ENCODE measurements at regions not wholly inside any gene's neighbourhood (a gene's known extent, or its start where the extent isn't known, plus 50 kb on each side); places are given as distances from the start of the nearest gene placed in this dataset.

- Histone ChIP-seq H3K27me3 (ENCODE audit: control insufficient read depth, insufficient read depth, low read length) (no peaks in the 10 kb centered on the region), H3K4me1 (ENCODE audit: control insufficient read depth, insufficient read depth, low read length) (no peaks in the 10 kb centered on the region), H3K36me3 (ENCODE audit: control insufficient read depth, insufficient read depth, low read length) (no peaks in the 10 kb centered on the region), H3K27ac (ENCODE audit: low read length) (no peak overlapping the region), H3K9me3 (ENCODE audit: control insufficient read depth, insufficient read depth, low read length) (no peaks in the 10 kb centered on the region), H3K4me3 (ENCODE audit: low read length) (no peak overlapping the region)
- no peak for DNase-seq (ENCODE audit: low read depth, low spot score)
- WGBS (ENCODE audit: insufficient coverage, insufficient read length) = no CpG with 5 or more reads among the region's 2 CpGs
These were observed 137.6 kb upstream of the TOPAZ1 start for GRCh38 chr3:44104043-44104442.

DNA sequence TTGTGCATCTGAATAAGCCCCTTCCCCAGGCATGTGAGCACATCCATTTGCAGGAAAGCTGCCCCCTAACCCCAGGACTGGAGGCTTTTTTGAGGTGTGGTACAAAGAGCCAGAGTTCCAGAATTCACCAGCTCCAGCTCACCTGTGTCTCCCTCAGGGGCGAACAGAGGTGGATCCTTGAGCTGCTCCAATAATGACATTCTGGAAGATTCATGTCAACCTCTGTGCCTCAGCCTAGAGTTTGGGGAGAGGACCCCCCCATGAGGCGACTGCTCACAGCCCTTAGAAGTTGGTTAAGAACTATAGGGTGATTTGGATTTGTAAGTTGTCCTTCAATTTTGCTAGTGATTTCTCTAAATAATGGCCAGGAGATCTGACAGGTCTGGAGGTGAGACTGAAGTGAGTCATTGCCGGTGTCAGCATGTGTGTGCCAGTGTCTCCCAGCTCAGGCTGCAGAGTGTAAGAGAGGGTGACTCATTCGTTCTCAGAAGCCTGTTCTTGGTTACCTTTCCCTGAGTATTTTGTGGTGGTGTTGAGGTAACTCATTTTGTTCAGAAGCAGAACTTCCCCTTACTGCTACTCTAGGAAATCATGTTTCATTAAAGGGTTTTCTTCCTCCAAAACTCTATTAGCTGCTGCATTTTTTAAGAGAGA lies 136.9 kb upstream of the TOPAZ1 start:
- H3K4me3 ChIP-seq (ENCODE audit: low read length) = no peak overlapping the region
- DNase-seq (ENCODE audit: low read depth, low spot score) = no peak
- no peaks in the 10 kb centered on the region for H3K36me3 ChIP-seq (ENCODE audit: control insufficient read depth, insufficient read depth, low read length)
- no peaks in the 10 kb centered on the region for H3K4me1 ChIP-seq (ENCODE audit: control insufficient read depth, insufficient read depth, low read length)
- no peak overlapping the region for H3K27ac ChIP-seq (ENCODE audit: low read length)
- no peaks in the 10 kb centered on the region for H3K9me3 ChIP-seq (ENCODE audit: control insufficient read depth, insufficient read depth, low read length)
- H3K27me3 ChIP-seq (ENCODE audit: control insufficient read depth, insufficient read depth, low read length) = no peaks in the 10 kb centered on the region
- whole genome bisulfite sequencing (ENCODE audit: insufficient coverage, insufficient read length) = no CpG with 5 or more reads among the region's 4 CpGs

DNA sequence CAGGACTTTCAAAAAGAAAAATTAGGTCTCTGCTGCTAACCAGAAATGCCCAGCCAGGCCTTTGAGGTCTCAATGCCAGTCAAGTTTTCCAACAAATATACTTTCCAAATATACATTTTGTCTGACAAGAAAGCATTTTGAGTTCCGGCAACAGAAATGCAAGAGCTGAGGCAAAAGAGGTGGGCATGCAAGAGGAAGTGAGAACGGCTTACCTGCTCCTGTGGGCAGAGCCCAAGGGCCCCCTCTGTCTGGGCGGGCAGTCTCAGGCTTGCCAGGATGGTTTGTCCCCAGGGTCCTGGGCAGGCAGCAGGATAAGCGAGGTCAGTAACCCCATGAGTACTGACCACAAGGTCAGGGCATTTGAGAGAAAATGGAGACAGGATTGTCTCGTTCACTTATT lies 136.1 kb upstream of the TOPAZ1 start:
- H3K27ac ChIP-seq (ENCODE audit: low read length) = no peak overlapping the region
- DNase-seq (ENCODE audit: low read depth, low spot score) = no peak
- WGBS (ENCODE audit: insufficient coverage, insufficient read length) = no CpG with 5 or more reads among the region's 5 CpGs
- H3K9me3 ChIP-seq (ENCODE audit: control insufficient read depth, insufficient read depth, low read length) = no peaks in the 10 kb centered on the region
- no peaks in the 10 kb centered on the region for H3K4me1 ChIP-seq (ENCODE audit: control insufficient read depth, insufficient read depth, low read length)
- H3K36me3 ChIP-seq (ENCODE audit: control insufficient read depth, insufficient read depth, low read length) = no peaks in the 10 kb centered on the region
- no peak overlapping the region for H3K4me3 ChIP-seq (ENCODE audit: low read length)
- H3K27me3 ChIP-seq (ENCODE audit: control insufficient read depth, insufficient read depth, low read length) = no peaks in the 10 kb centered on the region

DNA sequence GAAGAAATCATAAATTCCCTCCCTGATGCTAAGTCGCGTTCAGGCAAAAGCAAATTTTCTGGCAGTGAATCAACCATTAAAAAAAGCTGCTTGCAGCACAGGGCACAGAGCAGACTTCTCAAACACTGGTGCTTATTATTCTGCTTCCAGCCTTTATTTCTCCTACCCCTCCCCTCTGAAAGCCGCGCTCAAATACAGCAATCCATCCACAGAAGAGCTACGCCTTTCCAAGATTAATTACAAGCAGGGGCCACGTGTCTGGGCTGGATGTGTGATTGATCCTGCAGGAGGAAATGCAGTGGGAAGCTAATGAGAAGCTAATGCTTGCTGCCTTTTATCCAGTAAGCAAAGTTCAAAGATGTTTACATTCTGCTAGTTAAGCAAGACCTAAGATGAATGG lies 134.9 kb upstream of the TOPAZ1 start:
- Histone ChIP-seq H3K4me3 (ENCODE audit: low read length) (no peak overlapping the region), H3K27ac (ENCODE audit: low read length) (no peak overlapping the region), H3K36me3 (ENCODE audit: control insufficient read depth, insufficient read depth, low read length) (no peaks in the 10 kb centered on the region), H3K9me3 (ENCODE audit: control insufficient read depth, insufficient read depth, low read length) (no peaks in the 10 kb centered on the region), H3K4me1 (ENCODE audit: control insufficient read depth, insufficient read depth, low read length) (no peaks in the 10 kb centered on the region), H3K27me3 (ENCODE audit: control insufficient read depth, insufficient read depth, low read length) (no peaks in the 10 kb centered on the region)
- DNase-seq (ENCODE audit: low read depth, low spot score) = no peak
- no CpG with 5 or more reads among the region's 6 CpGs for WGBS (ENCODE audit: insufficient coverage, insufficient read length)

DNA sequence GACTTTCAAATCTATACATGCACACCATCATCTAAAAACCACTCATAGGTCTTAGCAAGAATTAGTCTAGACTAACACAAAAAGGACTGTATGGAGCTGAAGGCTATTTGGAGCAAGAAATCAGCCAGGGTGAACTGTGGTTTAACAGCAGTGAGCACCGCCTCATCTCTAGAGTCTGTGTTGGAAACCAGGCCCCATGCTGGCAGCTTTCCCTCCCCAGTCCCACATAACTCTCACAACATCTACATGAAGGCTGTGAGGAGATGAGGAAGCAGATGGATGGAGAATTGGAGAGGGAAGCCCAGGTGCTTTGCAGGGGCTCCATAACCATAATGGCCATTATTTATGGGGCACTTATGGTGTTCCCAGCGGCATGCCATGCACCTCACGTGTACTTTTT lies 133.2 kb upstream of the TOPAZ1 start:
- Histone ChIP-seq H3K4me3 (ENCODE audit: low read length) (no peak overlapping the region), H3K36me3 (ENCODE audit: control insufficient read depth, insufficient read depth, low read length) (no peaks in the 10 kb centered on the region), H3K4me1 (ENCODE audit: control insufficient read depth, insufficient read depth, low read length) (no peaks in the 10 kb centered on the region), H3K27me3 (ENCODE audit: control insufficient read depth, insufficient read depth, low read length) (no peaks in the 10 kb centered on the region), H3K9me3 (ENCODE audit: control insufficient read depth, insufficient read depth, low read length) (no peaks in the 10 kb centered on the region), H3K27ac (ENCODE audit: low read length) (no peak overlapping the region)
- no peak for DNase-seq (ENCODE audit: low read depth, low spot score)
- no CpG with 5 or more reads among the region's 3 CpGs for WGBS (ENCODE audit: insufficient coverage, insufficient read length)

DNA sequence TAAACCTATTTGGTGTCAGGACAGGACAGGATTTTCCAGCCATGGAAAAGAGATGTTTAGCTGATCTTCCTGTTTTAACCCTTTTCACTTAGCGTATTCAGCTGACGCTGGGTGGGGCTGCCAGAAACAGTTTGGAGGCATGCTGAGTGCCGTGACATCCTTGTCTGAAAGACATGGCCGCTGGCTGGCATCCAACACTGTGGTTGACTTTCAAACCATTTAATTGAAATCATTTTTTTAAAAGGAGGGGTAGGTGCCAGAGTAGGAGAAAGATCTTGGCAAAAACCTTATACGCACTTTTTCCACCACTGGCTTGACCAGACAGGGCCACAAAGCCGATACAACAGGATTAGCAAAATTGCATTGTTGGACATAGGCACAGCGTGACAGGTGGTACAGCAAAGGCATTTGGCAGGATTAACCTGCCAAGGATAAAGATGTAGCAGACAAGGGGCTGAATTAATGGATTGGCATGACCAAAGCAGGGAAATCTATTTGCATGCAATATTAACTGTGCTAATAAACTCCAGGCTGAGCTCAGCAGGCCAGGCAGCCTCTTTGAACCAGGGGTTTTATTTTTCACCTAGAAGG lies 131.8 kb upstream of the TOPAZ1 start:
- DNase-seq (ENCODE audit: low read depth, low spot score) = no peak
- Histone ChIP-seq H3K27ac (ENCODE audit: low read length) (no peak overlapping the region), H3K4me1 (ENCODE audit: control insufficient read depth, insufficient read depth, low read length) (no peaks in the 10 kb centered on the region), H3K9me3 (ENCODE audit: control insufficient read depth, insufficient read depth, low read length) (no peaks in the 10 kb centered on the region), H3K36me3 (ENCODE audit: control insufficient read depth, insufficient read depth, low read length) (no peaks in the 10 kb centered on the region), H3K4me3 (ENCODE audit: low read length) (no peak overlapping the region), H3K27me3 (ENCODE audit: control insufficient read depth, insufficient read depth, low read length) (no peaks in the 10 kb centered on the region)
- no CpG with 5 or more reads among the region's 7 CpGs for WGBS (ENCODE audit: insufficient coverage, insufficient read length)

DNA sequence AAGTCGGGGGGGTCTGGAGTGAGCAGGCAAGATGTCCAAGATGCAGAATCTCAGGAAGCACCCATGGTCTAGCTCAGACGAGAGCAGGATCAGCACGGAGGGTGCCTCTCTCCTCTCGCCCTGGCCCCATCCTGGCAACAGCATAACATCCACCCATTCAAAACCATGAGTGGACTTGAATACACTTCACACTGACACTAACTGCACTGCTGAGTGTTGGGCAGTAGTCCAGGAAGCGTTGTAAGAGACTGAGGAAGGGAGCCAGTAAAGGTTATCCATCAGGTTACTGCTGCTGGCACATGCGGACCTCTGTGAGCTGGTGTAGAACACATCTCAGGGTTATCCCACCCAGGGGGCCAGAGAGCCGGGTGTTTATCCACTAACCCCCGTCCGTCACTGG lies 131.0 kb upstream of the TOPAZ1 start:
- no peak overlapping the region for H3K27ac ChIP-seq (ENCODE audit: low read length)
- H3K36me3 ChIP-seq (ENCODE audit: control insufficient read depth, insufficient read depth, low read length) = no peaks in the 10 kb centered on the region
- no peaks in the 10 kb centered on the region for H3K4me1 ChIP-seq (ENCODE audit: control insufficient read depth, insufficient read depth, low read length)
- no peak overlapping the region for H3K4me3 ChIP-seq (ENCODE audit: low read length)
- no peaks in the 10 kb centered on the region for H3K27me3 ChIP-seq (ENCODE audit: control insufficient read depth, insufficient read depth, low read length)
- no CpG with 5 or more reads among the region's 9 CpGs for WGBS (ENCODE audit: insufficient coverage, insufficient read length)
- DNase-seq (ENCODE audit: low read depth, low spot score) = no peak
- no peaks in the 10 kb centered on the region for H3K9me3 ChIP-seq (ENCODE audit: control insufficient read depth, insufficient read depth, low read length)

GRCh38 chr3:44111482-44111881 lies 130.2 kb upstream of the TOPAZ1 start:
- Histone ChIP-seq H3K4me3 (ENCODE audit: low read length) (no peak overlapping the region), H3K27me3 (ENCODE audit: control insufficient read depth, insufficient read depth, low read length) (no peaks in the 10 kb centered on the region), H3K9me3 (ENCODE audit: control insufficient read depth, insufficient read depth, low read length) (no peaks in the 10 kb centered on the region), H3K4me1 (ENCODE audit: control insufficient read depth, insufficient read depth, low read length) (no peaks in the 10 kb centered on the region), H3K27ac (ENCODE audit: low read length) (no peak overlapping the region), H3K36me3 (ENCODE audit: control insufficient read depth, insufficient read depth, low read length) (no peaks in the 10 kb centered on the region)
- no peak for DNase-seq (ENCODE audit: low read depth, low spot score)
- WGBS (ENCODE audit: insufficient coverage, insufficient read length) = no CpG with 5 or more reads among the region's 2 CpGs

DNA sequence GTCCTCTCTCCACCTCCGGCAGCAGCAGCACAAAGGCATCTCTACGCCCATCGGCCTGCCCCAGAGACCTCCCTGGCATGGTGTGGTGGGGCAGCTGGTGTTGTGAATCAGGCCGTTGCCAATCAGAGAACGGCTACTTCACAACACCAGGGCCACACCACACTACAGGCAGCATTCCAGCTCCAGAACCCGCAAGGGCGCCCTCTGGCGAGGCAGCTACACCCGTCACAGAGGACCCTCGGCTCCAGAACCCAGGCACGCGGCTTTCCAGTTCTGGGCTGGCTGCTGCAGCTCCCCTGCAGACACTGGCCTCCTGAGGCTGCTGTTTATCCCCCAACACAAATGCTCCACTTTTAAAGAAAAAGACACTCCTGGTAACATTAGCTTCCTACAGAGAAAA lies 127.5 kb upstream of the TOPAZ1 start:
- WGBS (ENCODE audit: insufficient coverage, insufficient read length) = no CpG with 5 or more reads among the region's 12 CpGs
- H3K4me1 ChIP-seq (ENCODE audit: control insufficient read depth, insufficient read depth, low read length) = peaks cover 1% of the 10 kb centered on the region; the same call in 1 of the 2 replicates
- DNase-seq (ENCODE audit: low read depth, low spot score) = peak; percentile 68
- H3K27ac ChIP-seq (ENCODE audit: low read length) = no peak overlapping the region
- H3K9me3 ChIP-seq (ENCODE audit: control insufficient read depth, insufficient read depth, low read length) = no peaks in the 10 kb centered on the region
- H3K27me3 ChIP-seq (ENCODE audit: control insufficient read depth, insufficient read depth, low read length) = no peaks in the 10 kb centered on the region
- no peaks in the 10 kb centered on the region for H3K36me3 ChIP-seq (ENCODE audit: control insufficient read depth, insufficient read depth, low read length)
- no peak overlapping the region for H3K4me3 ChIP-seq (ENCODE audit: low read length)

DNA sequence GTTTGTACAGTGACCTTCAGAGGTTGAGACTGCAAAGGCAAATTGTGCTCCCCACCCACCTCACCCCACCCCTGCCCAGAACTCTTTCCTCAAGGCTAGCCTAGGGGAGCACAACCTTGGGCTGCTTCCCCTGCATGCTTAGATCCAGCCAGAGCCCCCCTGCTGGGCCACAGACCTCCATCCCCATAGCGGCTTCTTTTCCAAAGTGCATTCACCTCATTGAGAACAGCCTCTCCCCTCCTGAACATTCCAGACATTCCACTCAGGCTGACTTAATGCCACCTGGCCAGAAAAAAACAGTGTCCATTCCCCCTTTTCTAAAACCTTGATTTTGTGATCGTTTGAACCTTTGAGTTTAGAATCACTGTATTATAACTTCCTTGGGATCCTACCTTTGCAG lies 124.4 kb upstream of the TOPAZ1 start:
- no peak overlapping the region for H3K4me3 ChIP-seq (ENCODE audit: low read length)
- no peak for DNase-seq (ENCODE audit: low read depth, low spot score)
- no peaks in the 10 kb centered on the region for H3K9me3 ChIP-seq (ENCODE audit: control insufficient read depth, insufficient read depth, low read length)
- WGBS (ENCODE audit: insufficient coverage, insufficient read length) = no CpG with 5 or more reads among the region's 2 CpGs
- no peaks in the 10 kb centered on the region for H3K36me3 ChIP-seq (ENCODE audit: control insufficient read depth, insufficient read depth, low read length)
- no peak overlapping the region for H3K27ac ChIP-seq (ENCODE audit: low read length)
- peaks cover 7% of the 10 kb centered on the region for H3K4me1 ChIP-seq (ENCODE audit: control insufficient read depth, insufficient read depth, low read length)
- H3K27me3 ChIP-seq (ENCODE audit: control insufficient read depth, insufficient read depth, low read length) = no peaks in the 10 kb centered on the region

GRCh38 chr3:44117736-44118135 lies 124.0 kb upstream of the TOPAZ1 start:
- no peak overlapping the region for H3K27ac ChIP-seq (ENCODE audit: low read length)
- DNase-seq (ENCODE audit: low read depth, low spot score) = no peak
- H3K36me3 ChIP-seq (ENCODE audit: control insufficient read depth, insufficient read depth, low read length) = no peaks in the 10 kb centered on the region
- H3K4me3 ChIP-seq (ENCODE audit: low read length) = no peak overlapping the region
- no peaks in the 10 kb centered on the region for H3K9me3 ChIP-seq (ENCODE audit: control insufficient read depth, insufficient read depth, low read length)
- no CpG with 5 or more reads among the region's 5 CpGs for WGBS (ENCODE audit: insufficient coverage, insufficient read length)
- no peaks in the 10 kb centered on the region for H3K27me3 ChIP-seq (ENCODE audit: control insufficient read depth, insufficient read depth, low read length)
- peaks cover 7% of the 10 kb centered on the region for H3K4me1 ChIP-seq (ENCODE audit: control insufficient read depth, insufficient read depth, low read length)

All from iPS DF 6.9 (cell line).